OCI-LY7 (cell line): ENCODE measurements at regions not wholly inside any gene's neighbourhood (a gene's known extent, or its start where the extent isn't known, plus 50 kb on each side); places are given as distances from the start of the nearest gene placed in this dataset.

Source experiments
- BruUV-seq: library from RNA; stranded (reverse); fragments of 400-500 nt; replicated peaks from 2 replicates; lab custom pipeline; 2021; lab: Mats Ljungman, UMichigan
- CTCF ChIA-PET: fragments of 300-600 bp; sonication (Branson Sonifier 250); formaldehyde crosslinking; loops from one replicate; lab custom pipeline; 2022; ENCODE audit warnings: antibody characterized with exemption; ENCODE audit not compliant: unreplicated experiment; lab: Charles Lee
- POLR2A ChIA-PET: fragments of 300-600 bp; sonication (Branson Sonifier 250); formaldehyde crosslinking; loops from one replicate; lab custom pipeline; 2022; ENCODE audit warnings: antibody characterized with exemption; lab: Charles Lee
- DNase-seq: peaks from one replicate; pipeline ENCODE4 v3.0.0-alpha.2; 2015; ENCODE audit warnings: low spot score
- H2AFZ ChIP-seq: fragments of 200-600 bp; sonication (generic), shearing (Covaris generic); 2 replicates; pipeline ENCODE4 v1.6.1; 2014; ENCODE audit warnings: mild to moderate bottlenecking, antibody characterized with exemption, low read length, moderate library complexity
- H3K27ac ChIP-seq: fragments of 200-600 bp; sonication (generic); 2 replicates; pipeline ENCODE4 v1.5.1; 2014; ENCODE audit warnings: mixed run types, low read depth, mild to moderate bottlenecking, moderate library complexity, low read length, inconsistent platforms; ENCODE audit not compliant: poor library complexity, severe bottlenecking
- H3K36me3 ChIP-seq: fragments of 200-600 bp; sonication (generic); 2 replicates; pipeline ENCODE4 v1.6.1; 2014; ENCODE audit warnings: mild to moderate bottlenecking, antibody characterized with exemption, low read length, moderate library complexity, mixed read lengths; ENCODE audit not compliant: insufficient read depth
- H3K4me1 ChIP-seq: fragments of 200-600 bp; sonication (generic); 2 replicates; pipeline ENCODE4 v1.5.1; 2014; ENCODE audit warnings: mild to moderate bottlenecking, low read length; ENCODE audit not compliant: insufficient read depth, poor library complexity, severe bottlenecking
- H3K4me2 ChIP-seq: fragments of 200-600 bp; sonication (generic); 2 replicates; pipeline ENCODE4 v1.6.1; 2014; ENCODE audit warnings: mild to moderate bottlenecking, low read length
- H3K4me3 ChIP-seq: fragments of 200-600 bp; sonication (generic); 2 replicates; pipeline ENCODE4 v1.5.1; 2014; ENCODE audit warnings: mild to moderate bottlenecking, low read depth, low read length; ENCODE audit not compliant: poor library complexity, severe bottlenecking
- H3K79me2 ChIP-seq: fragments of 200-600 bp; sonication (generic); 2 replicates; pipeline ENCODE4 v1.6.1; 2016; ENCODE audit warnings: low read depth, mild to moderate bottlenecking, low read length, moderate library complexity, mixed read lengths; ENCODE audit not compliant: insufficient read depth
- H3K9me2 ChIP-seq: fragments of 200-600 bp; sonication (generic); 2 replicates; pipeline ENCODE4 v1.6.1; 2016; ENCODE audit warnings: mild to moderate bottlenecking, low read length, mixed read lengths; ENCODE audit not compliant: insufficient read depth
- H3K9me3 ChIP-seq: fragments of 200-600 bp; sonication (generic); 2 replicates; pipeline ENCODE4 v1.6.1; 2014; ENCODE audit warnings: mild to moderate bottlenecking, mixed run types, low read length, mixed read lengths
- H4K20me1 ChIP-seq: fragments of 200-600 bp; sonication (generic); 2 replicates; pipeline ENCODE4 v1.6.1; 2014; ENCODE audit warnings: mild to moderate bottlenecking, antibody characterized with exemption, low read length, moderate library complexity, mixed read lengths; ENCODE audit not compliant: insufficient read depth
- EZH2phosphoT487 ChIP-seq: fragments of 200-600 bp; sonication (generic); IDR thresholded peaks from 2 replicates; pipeline ENCODE4 v1.6.1; 2018; ENCODE audit warnings: low read depth, borderline replicate concordance, mild to moderate bottlenecking, mixed run types, antibody characterized with exemption, low read length, moderate library complexity, mixed read lengths
- intact Hi-C: fragments of 100-400 bp; cut with micrococcal nuclease; formaldehyde crosslinking; loops from one replicate; pipeline ENCODE4 v1.10.0; 2022; ENCODE audit not compliant: unreplicated experiment
- TF ChIP-seq, protein P1 (sequence below): fragments of 200-600 bp; sonication (generic); conservative IDR thresholded peaks from 2 replicates; pipeline ENCODE4 v1.5.1; 2014; ENCODE audit warnings: mild to moderate bottlenecking, antibody characterized with exemption, low read length, moderate library complexity, mixed read lengths

DNA sequence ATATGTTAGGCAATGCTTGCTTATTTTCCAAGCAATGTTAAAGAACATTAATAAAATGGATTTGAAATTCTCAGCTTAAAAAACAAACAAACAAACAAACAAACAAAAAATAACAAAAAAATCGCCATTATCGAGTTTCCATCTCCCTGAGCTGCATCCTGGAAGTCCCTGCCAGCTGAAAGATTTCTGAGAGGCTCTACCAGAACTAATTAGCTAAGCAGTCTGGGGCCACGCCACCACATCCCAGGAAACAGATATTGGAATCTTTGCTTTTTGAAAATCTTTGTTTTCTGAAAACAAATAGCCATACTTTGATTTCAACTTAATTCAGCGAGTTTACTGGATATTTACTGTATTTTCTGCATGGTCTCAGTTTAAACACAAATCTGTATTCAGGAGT is 143.6 kb downstream of the LSMEM1 start:
- no peaks in the 10 kb centered on the region for H3K9me3 ChIP-seq
- H2AFZ ChIP-seq: no peak overlapping the region
- H3K9me2 ChIP-seq: no peaks in the 10 kb centered on the region
- H3K4me1 ChIP-seq: no peaks in the 10 kb centered on the region
- TF ChIP-seq EZH2phosphoT487: no peak
- TF ChIP-seq, protein P1, sequence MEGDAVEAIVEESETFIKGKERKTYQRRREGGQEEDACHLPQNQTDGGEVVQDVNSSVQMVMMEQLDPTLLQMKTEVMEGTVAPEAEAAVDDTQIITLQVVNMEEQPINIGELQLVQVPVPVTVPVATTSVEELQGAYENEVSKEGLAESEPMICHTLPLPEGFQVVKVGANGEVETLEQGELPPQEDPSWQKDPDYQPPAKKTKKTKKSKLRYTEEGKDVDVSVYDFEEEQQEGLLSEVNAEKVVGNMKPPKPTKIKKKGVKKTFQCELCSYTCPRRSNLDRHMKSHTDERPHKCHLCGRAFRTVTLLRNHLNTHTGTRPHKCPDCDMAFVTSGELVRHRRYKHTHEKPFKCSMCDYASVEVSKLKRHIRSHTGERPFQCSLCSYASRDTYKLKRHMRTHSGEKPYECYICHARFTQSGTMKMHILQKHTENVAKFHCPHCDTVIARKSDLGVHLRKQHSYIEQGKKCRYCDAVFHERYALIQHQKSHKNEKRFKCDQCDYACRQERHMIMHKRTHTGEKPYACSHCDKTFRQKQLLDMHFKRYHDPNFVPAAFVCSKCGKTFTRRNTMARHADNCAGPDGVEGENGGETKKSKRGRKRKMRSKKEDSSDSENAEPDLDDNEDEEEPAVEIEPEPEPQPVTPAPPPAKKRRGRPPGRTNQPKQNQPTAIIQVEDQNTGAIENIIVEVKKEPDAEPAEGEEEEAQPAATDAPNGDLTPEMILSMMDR: no peak
- ChIA-PET CTCF (no interaction called here), POLR2A (interaction anchor here (0.5 to 1.0 kb wide), 3 partner anchors 51 to 823 kb away, joined by 3 read pairs; no protein-coding TSS in a partner anchor)
- BruUV-seq: no TSS peak
- DNase-seq: no peak
- intact Hi-C loops: no loop called here
- no peak overlapping the region for H3K4me2 ChIP-seq
- H3K36me3 ChIP-seq: no peaks in the 10 kb centered on the region
- no peak overlapping the region for H3K4me3 ChIP-seq
- H4K20me1 ChIP-seq: no peaks in the 10 kb centered on the region
- no peak overlapping the region for H3K27ac ChIP-seq
- no peaks in the 10 kb centered on the region for H3K79me2 ChIP-seq

DNA sequence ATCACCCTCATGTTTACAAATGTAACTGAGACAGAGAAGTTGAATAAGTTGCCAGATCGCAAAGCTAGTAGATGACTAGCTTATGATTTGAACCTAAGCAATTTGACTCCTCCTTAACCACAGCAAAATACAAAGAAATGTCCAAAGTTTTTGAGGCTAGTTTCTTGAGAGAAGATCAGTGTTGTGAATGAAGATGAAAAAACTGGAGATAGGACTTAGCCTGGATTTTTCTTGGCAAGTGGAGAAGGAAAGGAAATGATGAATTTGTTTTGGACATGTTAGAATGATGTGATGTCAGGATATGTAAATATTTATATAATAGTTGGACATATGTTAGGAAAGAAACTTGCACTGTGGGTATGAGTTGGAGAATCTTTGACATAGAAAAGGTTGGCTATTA is 149.8 kb downstream of the LSMEM1 start:
- Histone ChIP-seq H3K9me2 (no peaks in the 10 kb centered on the region), H3K4me2 (no peak overlapping the region), H3K9me3 (no peaks in the 10 kb centered on the region), H3K36me3 (no peaks in the 10 kb centered on the region), H3K4me3 (no peak overlapping the region), H3K27ac (no peak overlapping the region), H4K20me1 (no peaks in the 10 kb centered on the region), H2AFZ (no peak overlapping the region), H3K4me1 (no peaks in the 10 kb centered on the region), H3K79me2 (no peaks in the 10 kb centered on the region)
- no peak for DNase-seq
- intact Hi-C loops: no loop called here
- no peak for TF ChIP-seq EZH2phosphoT487
- ChIA-PET CTCF (no interaction called here), POLR2A (interaction anchor here (0.7 to 1.0 kb wide), 2 partner anchors 11 to 18 kb away, joined by 3 to 4 read pairs; no protein-coding TSS in a partner anchor)
- BruUV-seq: no TSS peak

DNA sequence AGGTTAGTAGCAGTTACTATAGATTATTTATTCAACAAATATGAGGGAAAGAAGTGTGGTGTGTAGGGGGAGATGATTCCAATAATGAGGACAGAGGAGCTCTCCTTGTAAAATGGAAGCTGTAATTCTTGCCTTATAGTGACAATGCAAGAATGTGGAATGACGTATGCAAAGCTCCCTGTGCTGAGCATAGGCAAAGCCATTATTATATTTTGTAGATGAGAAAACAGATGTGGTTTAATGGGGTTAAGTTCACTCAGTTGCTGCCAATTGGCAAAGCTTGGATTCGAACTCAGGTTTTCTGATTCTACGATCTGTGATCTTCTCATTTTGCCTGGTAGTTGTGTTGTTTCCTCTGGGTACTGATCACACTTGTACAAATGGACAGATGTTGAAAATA is 153.3 kb downstream of the LSMEM1 start:
- ChIA-PET POLR2A (interaction anchor here (0.6 to 1.2 kb wide), 7 partner anchors 13 to 524 kb away, joined by 3 to 6 read pairs (median 3); no protein-coding TSS in a partner anchor), CTCF (interaction anchor here (0.6 kb wide), 1 partner anchor 145 kb away, joined by 3 read pairs; no protein-coding TSS in a partner anchor)
- H3K27ac ChIP-seq: no peak overlapping the region
- H3K4me1 ChIP-seq: no peaks in the 10 kb centered on the region
- no peak for DNase-seq
- no peak for TF ChIP-seq EZH2phosphoT487
- no peaks in the 10 kb centered on the region for H4K20me1 ChIP-seq
- H3K4me2 ChIP-seq: no peak overlapping the region
- H3K79me2 ChIP-seq: no peaks in the 10 kb centered on the region
- no peaks in the 10 kb centered on the region for H3K9me2 ChIP-seq
- no peak overlapping the region for H3K4me3 ChIP-seq
- BruUV-seq: no TSS peak
- intact Hi-C loops: no loop called here
- no peaks in the 10 kb centered on the region for H3K36me3 ChIP-seq
- H2AFZ ChIP-seq: no peak overlapping the region
- no peaks in the 10 kb centered on the region for H3K9me3 ChIP-seq
